ENCODE measurements at regions not wholly inside any gene's neighbourhood (a gene's known extent, or its start where the extent isn't known, plus 50 kb on each side); places are given as distances from the start of the nearest gene placed in this dataset.

DNA sequence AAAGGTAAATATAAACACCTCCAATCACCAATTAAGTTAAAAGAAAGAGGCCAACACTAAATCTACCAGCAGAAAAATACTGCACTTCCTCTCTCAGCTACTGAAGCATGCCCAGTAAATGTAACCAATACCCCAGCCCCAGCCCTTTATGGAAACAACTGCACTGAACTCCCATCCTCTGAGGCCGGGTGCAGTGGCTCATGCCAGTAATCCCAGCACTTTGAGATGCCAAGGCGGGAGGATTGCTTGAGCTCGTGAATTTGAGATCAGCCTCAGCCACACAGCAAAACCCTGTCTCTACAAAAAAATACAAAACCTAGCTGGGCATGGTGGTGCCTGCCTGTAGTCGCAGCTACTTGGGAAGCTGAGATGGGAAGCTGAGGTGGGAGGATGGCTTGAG, 221.6 kb upstream of the SOX21 start:
- no peaks in the 10 kb centered on the region for H3K79me2 ChIP-seq (ENCODE audit: insufficient read depth, low read length)

More for the DNA sequence above, 221.6 kb upstream of the SOX21 start:
- H3K23me2 ChIP-seq (ENCODE audit: insufficient read length, low read depth, low read length, poor library complexity, severe bottlenecking) = no peaks in the 10 kb centered on the region
- DNase-seq = no peak
- 0 out of 4 replicates have a peak, but pooled peaks cover 0 to 4% of the 10 kb centered on the region in 2 experiments for H3K4me1 Mint-ChIP-seq
- no peaks in the 10 kb centered on the region for H3K9me3 ChIP-seq (ENCODE audit: control insufficient read depth, low read depth, low read length)
- H2BK120ac ChIP-seq (ENCODE audit: low read depth, low read length, poor library complexity, severe bottlenecking) = no peak overlapping the region
- H3K36me3 Mint-ChIP-seq (ENCODE audit: insufficient read depth in 1 of 3, low read depth in 3 of 3) = peaks cover 0 to 13% (median 12%) of the 10 kb centered on the region in 3 experiments; a peak in 4 of 7 replicates
- H2BK15ac ChIP-seq (ENCODE audit: low read depth, low read length) = no peak overlapping the region
- H3K9me3 Mint-ChIP-seq = peaks cover 7 to 8% of the 10 kb centered on the region in 2 experiments; a peak in 4 of 5 replicates
- H3K27me3 ChIP-seq (ENCODE audit: insufficient read depth, low read length) = no peaks in the 10 kb centered on the region
- H2AFZ ChIP-seq (ENCODE audit: low read length) = no peak overlapping the region
- H3K27me3 Mint-ChIP-seq (ENCODE audit: low read depth) = no peaks in the 10 kb centered on the region; the same call in none of the 2 replicates
- TF ChIP-seq, protein P1, sequence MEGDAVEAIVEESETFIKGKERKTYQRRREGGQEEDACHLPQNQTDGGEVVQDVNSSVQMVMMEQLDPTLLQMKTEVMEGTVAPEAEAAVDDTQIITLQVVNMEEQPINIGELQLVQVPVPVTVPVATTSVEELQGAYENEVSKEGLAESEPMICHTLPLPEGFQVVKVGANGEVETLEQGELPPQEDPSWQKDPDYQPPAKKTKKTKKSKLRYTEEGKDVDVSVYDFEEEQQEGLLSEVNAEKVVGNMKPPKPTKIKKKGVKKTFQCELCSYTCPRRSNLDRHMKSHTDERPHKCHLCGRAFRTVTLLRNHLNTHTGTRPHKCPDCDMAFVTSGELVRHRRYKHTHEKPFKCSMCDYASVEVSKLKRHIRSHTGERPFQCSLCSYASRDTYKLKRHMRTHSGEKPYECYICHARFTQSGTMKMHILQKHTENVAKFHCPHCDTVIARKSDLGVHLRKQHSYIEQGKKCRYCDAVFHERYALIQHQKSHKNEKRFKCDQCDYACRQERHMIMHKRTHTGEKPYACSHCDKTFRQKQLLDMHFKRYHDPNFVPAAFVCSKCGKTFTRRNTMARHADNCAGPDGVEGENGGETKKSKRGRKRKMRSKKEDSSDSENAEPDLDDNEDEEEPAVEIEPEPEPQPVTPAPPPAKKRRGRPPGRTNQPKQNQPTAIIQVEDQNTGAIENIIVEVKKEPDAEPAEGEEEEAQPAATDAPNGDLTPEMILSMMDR (conservative IDR thresholded peaks at IDR 0.05) = no peak
- H3T11ph ChIP-seq (ENCODE audit: low read length) = no peak overlapping the region
- H3K23ac ChIP-seq (ENCODE audit: insufficient read length, low read depth, low read length) = no peak overlapping the region
- no peak overlapping the region for H3K4me2 ChIP-seq (ENCODE audit: insufficient read depth, insufficient read length, low read length)
- H2AK5ac ChIP-seq (ENCODE audit: insufficient read length, low read length) = no peak overlapping the region
- no peak overlapping the region for H4K5ac ChIP-seq (ENCODE audit: insufficient read length, low read depth, low read length)
- no peak overlapping the region for H2BK20ac ChIP-seq (ENCODE audit: low read depth, low read length, poor library complexity, severe bottlenecking)
- H4K8ac ChIP-seq (replicated peaks; ENCODE audit: insufficient read length, low read depth, low read length) = no peak overlapping the region
- H3K14ac ChIP-seq (ENCODE audit: insufficient read depth, low read length) = no peak overlapping the region
- H4K20me1 ChIP-seq (ENCODE audit: control insufficient read depth, insufficient read depth, insufficient read length) = no peaks in the 10 kb centered on the region
- H3K56ac ChIP-seq (ENCODE audit: insufficient read length, low read depth, low read length) = no peak overlapping the region
- no peak overlapping the region for H3K18ac ChIP-seq (ENCODE audit: insufficient read length, low read depth, low read length)
- WGBS (ENCODE audit: extremely low coverage, insufficient read length, low lambda C conversion rate) = no CpG with 5 or more reads among the region's 4 CpGs
- H3K4me1 ChIP-seq (ENCODE audit: insufficient read depth, low read length) = no peaks in the 10 kb centered on the region
- H4K91ac ChIP-seq (ENCODE audit: insufficient read length, low read depth, low read length) = no peak overlapping the region
- H3K79me1 ChIP-seq (ENCODE audit: insufficient read depth, low read depth, low read length, poor library complexity, severe bottlenecking) = no peaks in the 10 kb centered on the region
- no peak overlapping the region for H3K4ac ChIP-seq (ENCODE audit: low read depth, low read length)
- no peak overlapping the region for H3K27ac Mint-ChIP-seq
- H2BK12ac ChIP-seq (ENCODE audit: insufficient read length, low read depth, low read length) = no peak overlapping the region
- no peak overlapping the region for H3K27ac ChIP-seq (ENCODE audit: insufficient read length, low read depth, low read length)
- H2BK5ac ChIP-seq (ENCODE audit: insufficient read length, low read length) = no peak overlapping the region
- no peak overlapping the region; a peak in 1 of 5 replicates for H3K4me3 Mint-ChIP-seq
- H3K9ac ChIP-seq (ENCODE audit: extremely low read depth, insufficient read length, low read length) = no peak overlapping the region

All from H9 (cell line).